Hematopoietic multipotent progenitor cell treated with erythropoietin and hydrocortisone succinate and interleukin-3 and kit ligand, for 8 days (in vitro differentiated cells): ENCODE measurements at regions not wholly inside any gene's neighbourhood (a gene's known extent, or its start where the extent isn't known, plus 50 kb on each side); places are given as distances from the start of the nearest gene placed in this dataset.

ENCODE experiments used
- DNase-seq: peaks from one replicate; pipeline ENCODE4 v3.0.0-alpha.2; 2015

DNA sequence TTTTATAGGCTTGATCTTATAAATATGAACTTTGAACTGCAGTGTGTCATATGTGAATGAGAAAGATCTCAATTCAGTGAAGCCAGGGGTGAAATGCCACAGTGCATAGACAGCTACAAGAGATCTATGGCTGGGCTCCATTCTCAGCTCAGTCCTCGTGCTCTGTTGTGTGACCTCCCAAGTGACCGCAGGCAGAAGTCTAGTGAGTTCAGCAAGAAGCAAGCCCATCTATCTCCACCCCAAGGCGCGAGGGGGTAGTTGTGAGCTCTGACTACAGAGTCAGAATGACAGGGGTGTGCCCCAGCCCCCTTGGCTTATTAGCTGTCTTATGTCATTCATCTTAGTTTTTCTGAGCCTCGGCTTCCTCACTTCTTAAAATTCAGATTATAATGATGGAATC is 378.3 kb downstream of the FBXW7 start:
- no peak for DNase-seq

DNA sequence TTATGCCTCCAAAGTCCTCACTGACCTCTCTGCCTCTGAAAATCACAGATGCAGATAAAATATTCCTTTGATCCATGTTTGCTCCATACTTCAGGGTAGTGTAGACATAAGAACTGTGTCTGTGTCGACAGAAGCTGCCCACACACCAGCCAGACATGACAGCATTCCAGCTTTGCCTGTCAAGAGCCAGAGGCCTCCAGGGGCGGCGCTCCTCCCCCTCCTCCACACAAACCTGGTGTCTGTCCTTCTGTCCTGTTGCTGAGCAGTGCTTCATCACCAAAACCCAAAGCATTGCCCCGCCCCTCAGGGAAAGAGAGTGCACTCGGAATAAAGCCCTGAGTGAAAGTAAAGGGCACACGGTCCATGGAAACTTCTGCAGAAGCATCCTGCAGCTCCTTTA is 379.4 kb downstream of the FBXW7 start:
- DNase-seq, result no peak

DNA sequence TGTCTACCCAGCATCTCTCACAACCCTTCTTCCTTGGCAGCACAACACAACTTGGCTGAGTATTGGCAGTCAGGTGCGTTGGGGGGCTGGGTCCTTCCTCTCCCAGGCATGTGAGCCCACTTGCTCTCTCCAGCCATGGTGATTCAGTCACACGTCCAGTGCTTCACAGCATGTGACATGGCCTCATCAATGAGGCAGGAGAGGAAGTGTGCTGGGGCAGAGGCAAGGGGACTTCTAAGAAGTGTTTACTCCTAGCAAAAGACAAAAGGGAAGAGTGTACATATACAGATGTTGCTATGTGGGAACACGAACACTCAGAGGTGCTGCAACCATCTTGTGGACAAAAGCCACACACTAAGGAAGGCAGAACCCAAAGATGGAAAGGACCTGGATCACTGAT is 380.8 kb downstream of the FBXW7 start:
- no peak for DNase-seq

DNA sequence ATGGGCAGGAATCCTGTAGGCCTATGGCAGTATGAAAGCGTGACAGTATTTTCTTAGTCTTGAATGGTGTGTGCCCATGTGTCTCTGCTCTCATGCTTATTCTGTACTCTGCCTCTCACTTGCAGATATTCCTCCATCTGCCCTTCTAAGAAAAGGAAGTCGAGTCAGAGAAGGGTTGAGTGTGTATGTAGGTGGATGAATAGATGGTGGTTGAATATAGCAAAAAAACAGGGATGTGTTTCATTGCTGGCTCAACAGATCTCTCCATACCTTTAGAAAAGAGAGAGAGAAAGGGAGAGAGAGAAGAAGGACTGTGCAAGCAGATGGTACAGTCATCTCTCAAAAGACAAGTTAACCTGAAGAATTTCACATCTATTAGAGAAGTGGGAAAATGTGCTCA is 381.5 kb downstream of the FBXW7 start:
- DNase-seq, result no peak

DNA sequence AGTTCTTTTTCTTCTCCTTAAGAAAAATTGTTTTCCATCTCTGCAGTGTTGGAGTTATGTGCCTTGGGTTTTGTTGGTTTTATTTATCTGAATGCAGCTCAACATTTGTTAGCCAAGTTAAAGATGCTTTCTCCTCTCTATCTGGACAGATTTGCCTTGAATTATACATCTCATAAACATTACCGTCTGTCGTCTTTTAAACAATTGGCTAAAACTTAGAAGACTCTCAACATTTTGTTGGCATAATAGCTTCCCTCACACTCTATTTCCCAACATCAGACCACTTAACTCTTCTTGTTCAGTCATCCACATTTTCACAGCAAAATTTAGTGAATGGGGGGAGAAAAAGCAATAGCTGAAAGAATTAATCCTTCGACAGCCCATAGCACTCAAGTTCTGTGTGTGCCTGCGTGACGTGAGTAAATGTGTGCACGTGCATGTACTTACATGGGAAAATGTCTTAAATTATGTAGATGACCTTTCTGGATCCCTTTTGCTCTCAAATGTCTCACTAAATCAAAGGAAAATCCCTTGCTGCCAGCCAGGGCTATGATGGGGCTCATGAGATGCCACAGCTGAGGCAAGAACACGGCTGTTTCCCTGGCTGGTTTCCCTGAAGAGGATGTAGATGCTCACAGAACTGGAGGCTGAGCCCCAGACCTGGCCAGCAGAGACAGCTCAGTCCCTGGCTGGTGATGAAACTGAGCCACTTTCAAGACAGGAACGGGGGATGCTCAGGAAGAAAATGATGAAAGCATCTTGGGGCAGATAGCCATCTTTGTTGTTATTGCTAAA is 382.2 kb downstream of the FBXW7 start:
- DNase-seq, result no peak

DNA sequence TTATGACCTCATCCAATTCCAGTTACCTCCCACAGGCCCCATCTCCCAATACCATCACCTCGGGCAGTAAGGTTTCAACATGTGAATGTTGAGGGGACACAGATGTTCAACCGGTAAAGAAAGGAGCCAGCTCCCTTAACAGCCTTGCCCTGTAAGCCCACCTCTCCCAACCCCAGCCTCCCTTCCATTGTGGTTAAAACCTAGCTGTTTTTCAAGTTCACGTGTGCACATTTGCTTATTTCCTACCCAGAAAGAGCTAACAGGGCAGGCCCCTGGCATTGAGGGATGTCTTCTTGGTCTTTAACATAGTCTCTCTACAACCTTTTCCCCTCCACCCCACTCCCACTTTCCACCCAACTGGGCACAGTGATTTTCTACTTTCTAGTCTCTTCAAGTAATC is 385.7 kb downstream of the FBXW7 start:
- no peak for DNase-seq

DNA sequence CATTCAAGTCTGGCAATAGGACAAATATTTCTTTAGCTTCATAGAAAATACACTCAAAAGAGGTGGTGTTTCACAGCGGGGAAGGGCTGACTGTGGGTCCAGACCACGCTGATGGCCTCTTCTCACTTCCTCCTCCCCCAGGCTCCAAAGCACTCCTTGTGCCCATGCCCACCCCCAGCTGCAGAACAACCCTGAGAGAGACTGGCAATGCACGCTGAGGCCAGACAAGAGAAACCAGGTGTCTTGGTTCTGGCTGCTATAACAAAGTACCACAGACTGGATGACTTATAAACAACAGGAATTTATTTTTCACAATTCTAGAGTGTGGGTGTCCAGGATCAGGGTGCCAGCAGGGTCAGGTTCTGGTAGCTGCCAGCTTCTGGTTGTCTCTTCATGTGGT is 386.1 kb downstream of the FBXW7 start:
- no peak for DNase-seq

DNA sequence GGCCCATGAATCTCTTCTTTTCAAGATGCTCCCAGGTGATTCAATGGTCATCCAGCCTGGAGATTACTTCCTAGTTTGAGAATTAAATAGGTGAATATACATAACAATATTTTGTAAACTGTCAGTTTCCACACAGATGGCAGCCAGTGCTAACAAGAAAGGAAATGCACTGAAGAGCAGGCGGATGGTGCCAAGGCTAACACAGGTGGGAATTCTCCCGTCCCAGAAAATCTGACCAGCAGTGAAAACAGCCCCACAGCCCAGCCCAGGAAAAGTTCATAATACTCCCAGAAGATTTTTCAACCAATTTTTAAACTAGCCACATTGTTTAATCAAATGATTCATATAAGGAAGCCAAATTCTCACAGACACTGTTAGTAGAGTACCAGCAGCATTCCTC is 387.2 kb upstream of the GATB start:
- DNase-seq, result no peak

DNA sequence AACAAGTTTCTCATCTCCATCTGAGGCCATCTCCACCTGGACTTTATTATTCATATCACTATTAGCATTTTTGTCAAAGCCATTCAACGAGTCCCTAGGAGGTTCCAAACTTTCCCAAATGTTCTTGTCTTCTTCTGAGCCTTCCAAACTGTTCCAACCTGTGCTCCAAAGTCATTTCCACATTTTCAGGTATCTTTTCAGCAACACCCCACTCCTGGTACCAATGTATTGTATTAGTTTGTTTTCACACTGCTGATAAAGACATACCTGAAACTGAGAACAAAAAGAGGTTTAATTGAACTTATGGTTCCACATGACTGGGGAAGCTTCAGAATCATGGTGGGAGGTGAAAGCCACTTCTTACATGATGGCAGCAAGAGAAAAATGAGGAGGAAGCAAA is 385.4 kb upstream of the GATB start:
- DNase-seq, result no peak

DNA sequence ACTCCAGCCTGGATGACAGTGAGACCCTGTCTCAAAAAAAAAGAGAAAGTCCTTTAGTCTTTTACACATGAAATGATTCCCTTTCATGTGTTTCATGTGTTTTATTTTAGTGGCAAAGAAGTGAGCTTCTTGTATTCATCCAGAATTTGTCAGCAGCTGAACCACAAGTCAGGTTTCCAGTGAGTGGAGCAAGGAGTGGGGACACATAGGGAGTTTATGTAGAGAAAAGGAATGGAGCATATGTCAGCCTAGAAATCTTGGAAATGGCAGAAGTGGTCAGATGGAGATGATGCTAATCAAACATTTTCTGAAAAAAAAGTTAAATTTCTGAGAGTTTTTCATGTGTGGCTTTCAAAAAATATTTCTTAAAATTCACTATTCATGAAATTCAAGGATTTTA is 383.0 kb upstream of the GATB start:
- DNase-seq, result no peak

DNA sequence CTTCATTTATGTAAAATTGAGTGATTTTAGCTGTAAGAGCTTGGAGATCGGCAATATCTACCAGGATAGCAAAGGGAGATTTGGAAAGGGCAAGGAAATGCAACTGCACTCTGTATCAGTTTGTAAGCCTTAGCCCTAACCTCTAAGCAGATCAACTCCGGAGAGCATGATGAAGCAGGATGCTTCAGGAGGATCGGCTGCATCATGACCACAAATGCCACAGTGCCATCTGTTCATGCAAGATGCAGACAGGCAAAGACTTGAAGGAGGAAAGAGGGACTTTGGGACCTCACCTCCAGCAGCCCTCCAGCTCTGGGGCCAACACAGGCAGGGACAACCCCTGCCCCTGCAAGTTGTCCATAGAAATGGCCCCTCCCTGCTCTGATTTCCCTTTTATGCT is 377.6 kb upstream of the GATB start:
- no peak for DNase-seq

DNA sequence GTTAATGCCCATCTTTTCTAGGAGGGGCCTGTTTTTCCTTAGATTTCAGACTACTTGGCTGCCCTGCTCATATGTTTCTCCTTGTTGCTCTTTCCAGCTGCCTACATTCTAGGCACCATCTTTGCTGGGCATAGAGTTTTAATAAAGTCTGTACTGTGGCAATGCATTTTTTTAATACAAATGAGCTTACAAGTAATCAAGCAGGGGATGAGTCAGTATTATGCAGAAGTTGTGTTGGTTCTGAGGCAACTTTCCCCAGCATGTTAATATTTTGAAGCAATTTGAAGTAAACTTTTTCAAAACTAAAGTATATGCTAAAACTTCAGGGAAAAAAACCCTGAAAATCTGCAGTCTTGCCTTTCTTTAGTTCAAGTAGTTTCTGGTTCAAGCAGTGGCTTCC is 372.0 kb upstream of the GATB start:
- no peak for DNase-seq

DNA sequence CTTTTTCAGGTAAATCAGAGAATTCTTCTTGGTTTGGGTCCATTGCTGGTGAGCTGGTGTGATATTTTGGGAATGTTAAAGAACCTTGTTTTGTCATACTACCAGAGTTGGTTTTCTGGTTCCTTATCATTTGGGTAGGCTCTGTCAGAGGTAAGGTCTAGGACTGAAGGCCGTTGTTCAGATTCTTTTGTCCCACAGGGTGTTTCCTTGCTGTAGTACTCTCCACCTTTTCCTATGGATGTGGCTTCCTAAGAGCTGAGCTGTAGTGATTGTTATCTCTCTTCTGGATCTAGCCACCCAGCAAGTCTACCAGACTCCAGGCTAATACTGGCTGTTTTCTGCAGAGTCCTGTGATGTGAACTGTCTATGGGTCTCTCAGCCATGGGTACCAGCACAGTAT is 367.5 kb upstream of the GATB start:
- DNase-seq, result no peak

DNA sequence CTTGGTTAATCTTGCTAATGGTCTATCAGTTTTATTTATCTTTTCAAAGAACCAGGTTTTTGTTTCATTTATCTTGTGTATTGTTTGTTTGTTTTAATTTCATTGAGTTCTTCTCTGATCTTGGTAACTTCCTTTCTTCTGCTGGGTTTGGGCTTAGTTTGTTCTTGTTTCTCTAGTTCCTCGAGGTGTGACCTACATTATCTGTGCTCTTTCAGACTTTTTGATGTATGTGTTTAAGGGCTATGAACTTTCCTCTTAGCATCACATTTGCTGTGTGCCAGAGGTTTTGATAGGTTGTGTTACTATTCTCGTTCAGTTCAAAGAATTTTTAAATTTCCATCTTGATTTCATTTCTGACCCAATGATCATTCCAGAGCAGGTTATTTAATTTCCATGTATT is 365.4 kb upstream of the GATB start:
- DNase-seq, result no peak

DNA sequence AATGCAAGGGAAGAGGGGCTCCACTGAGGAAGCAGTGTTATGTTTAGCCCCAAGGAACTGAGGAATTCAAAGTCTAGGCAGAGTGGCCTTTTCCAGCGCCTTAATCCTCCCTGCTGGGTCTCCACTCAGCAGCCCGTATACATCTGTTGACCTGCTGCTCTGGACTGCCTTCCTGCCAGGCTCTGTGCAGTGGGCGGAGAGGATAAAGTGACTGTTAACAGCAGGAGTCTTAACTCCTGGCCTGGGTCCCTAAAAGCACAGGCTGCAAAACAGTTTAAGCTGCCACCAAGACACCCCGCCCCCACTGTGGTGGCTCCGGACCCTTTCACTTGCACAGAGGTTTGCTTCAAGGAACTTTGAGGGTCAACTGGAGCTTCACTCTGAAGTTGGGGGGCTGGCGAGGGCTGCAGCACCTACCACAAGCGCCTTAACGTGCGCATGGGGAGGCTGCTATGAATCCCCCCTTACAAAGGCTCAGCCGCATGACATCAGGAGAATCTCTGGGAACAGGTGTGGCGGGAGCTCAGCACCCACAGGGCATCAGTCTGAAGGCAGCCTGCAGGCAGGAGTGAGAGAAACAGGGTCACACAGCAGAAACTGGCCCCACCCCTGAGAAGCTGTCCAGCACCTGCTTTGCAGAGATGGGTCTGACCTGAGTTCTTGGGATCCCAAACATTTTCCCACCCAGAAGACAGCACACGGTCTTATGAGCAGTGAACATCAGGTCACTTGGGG is 358.2 kb upstream of the GATB start:
- no peak for DNase-seq

DNA sequence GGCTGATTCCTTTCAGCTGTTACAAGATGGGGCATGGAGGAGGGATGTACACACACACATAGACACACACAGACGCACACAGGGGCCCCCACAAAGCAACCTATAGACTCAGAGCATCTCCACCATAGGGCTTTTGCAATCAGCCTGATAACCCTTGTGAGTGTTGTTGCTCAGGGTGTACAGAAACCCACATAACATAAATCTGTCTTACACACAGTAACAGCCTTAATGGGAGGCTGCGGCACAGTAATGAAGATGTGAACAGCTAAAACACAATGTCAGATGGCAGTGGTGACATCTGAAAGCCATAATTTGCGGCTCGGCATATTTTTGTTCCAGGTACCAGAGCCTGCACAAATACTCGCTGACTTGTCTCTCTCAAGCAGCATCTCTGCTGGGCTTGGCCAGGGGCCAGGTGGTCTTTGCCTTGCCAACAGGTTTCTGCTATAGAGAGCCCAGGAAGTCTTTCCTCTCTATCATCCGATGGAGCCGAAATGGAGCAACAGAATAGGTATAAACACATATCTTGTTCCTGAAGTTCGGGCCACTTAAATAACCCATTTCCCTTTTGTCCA is 357.2 kb upstream of the GATB start:
- DNase-seq, result no peak

DNA sequence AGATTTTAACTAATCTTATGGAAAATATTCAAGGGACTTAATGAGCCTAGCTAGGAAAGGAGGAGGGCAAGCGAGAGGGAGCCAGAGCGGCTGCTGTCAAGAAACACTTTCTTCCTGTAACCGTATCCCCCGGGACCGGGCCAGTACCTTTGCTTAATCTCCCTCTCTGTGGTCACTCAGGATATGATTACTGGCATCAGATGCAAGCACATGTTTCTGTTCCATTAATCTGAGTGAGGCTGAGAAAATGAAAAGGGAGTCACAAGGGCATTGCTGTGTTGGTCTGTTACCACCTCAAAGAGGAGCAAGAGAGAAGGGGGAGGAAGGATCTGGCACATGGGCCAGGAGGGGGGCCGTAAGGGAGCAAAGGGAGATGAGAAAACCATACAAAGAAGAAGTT is 356.7 kb upstream of the GATB start:
- DNase-seq, result no peak

DNA sequence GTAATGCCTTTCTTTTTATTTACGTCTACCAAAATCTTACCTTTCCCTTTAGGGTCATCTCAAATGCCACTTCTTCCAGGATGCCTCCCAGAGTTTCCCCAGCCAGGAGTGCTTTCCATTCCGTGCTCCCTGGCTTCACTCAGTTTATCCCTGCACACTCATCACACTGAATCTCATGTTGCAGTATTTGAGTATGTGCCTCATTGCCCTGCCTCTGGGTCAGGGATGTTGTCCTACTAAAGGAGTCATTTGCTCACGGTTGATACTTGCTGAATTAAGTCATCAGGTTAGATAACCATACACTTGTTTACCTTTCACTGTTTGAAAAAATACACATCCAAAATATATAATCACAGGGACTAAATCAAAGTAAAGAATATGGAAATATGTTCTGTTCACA is 356.2 kb upstream of the GATB start:
- no peak for DNase-seq

DNA sequence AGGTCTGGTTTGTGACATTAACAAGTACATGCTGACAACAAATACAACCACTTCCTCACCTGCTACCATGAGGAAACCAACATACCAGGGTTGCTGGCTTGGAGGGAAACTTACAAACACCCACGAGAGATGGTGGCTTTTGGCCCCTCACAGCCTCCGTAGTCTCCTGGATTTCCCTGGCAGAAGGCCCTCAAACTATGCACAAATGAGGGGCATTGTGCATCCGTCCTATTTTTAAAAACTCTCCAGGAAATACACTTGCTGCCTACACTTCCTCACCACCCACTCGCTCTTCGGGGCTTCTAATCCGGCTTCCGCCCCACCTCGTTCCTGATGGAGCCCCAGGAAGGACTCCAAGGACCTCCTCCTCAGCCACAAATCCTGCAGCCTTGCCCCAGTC is 355.0 kb upstream of the GATB start:
- no peak for DNase-seq

DNA sequence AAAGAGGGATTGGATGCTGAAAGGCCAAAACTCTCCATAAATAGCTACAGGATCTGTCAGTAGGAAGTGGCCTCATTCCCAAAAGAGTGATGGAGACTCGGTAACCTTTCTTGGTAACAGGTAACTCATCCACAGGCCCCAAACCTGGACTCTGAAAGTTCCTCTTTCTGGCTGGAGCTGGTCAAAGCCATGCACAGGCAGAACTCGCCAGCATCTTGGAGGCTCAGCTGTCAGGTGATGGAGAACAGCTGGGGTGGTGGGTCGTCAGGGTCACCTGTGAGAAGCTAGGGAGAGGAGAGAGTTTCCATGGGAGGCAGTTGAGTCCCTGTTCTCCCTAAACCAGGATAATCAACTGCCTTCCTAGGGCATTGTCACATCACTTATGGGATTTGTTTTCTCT is 354.3 kb upstream of the GATB start:
- DNase-seq, result no peak

DNA sequence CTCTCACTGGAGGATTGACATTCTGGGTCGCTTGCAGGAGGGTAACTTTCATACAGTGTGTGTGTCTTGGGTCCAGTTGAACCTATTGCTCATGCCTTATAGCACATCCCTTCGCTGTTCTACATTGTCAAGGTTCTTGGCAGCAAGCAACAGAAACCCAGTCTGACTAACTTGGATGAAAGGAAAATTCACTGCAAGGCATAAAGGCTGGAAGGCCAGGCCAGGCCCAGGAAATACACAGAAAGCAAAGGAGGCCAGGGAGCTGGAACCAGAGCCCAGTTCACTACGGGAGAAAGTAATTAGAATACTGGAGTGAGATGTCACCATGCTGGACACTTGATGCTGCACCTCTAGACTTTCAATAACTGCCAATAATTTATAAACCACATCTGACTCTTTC is 353.8 kb upstream of the GATB start:
- DNase-seq, result no peak

DNA sequence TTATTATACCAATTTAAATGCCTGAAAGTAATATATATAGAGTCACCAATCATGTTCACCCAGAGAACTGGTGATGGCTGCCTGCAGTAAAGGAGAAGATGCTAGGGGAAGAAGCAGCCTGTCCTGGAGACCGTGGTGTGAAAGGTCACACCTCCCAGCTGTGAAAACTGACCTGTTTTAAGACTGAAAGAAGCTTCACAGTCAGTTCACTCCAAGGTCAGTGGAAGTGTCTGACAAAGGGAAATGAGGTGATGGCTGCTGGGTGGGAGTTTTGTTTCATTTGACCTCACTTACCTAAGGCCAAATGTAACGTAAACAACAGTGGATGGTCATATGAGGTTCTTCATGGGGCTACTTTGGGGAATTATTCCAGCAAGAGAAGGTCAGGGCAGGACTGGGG is 352.1 kb upstream of the GATB start:
- DNase-seq, result no peak

DNA sequence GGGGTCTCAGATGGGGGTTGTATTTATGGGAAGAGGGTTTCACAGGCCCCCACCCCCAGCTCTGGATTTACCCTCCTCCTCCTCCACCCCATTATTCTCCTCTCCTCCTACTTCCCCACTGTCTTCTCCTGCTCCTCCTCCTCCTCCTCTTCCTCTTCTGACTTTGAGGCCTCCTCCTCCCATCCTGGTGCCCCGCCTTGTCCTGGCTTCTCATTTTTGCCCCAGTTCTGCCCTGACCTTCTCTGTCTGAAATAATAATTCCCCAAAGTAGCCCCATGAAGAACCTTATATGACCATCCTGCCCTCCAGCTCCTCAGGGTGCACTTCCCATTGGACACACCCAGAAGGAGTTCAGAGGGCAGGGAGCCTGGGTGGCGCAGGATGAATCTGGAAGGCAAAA is 351.4 kb upstream of the GATB start:
- DNase-seq, result no peak

DNA sequence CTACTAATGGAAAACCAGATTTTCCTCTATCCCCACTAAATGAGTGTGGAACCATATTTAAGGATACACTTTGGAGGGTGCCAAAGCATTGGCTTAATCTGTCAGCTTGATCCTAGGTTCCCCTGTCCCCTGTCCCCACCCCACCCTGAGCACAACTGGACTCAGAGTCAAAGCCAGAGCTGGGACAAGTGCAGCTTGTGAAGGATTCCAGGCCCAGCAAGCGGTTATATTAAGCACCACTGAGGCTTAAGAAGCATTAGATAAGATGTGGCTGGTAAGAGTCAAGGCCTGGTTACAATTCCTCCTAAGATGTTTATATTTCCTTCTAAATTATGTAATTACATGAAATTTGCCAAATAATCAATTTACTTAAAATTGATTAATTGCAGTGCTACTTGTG is 350.0 kb upstream of the GATB start:
- no peak for DNase-seq
